Muscle of arm (tissue), 1 donor: ENCODE measurements at regions not wholly inside any gene's neighbourhood (a gene's known extent, or its start where the extent isn't known, plus 50 kb on each side); places are given as distances from the start of the nearest gene placed in this dataset.
"Not testable (repeated sequence)": the region's sequence is repeated elsewhere in the genome, so short reads cannot be mapped to it uniquely, and the experiment has no call there.

Source experiments
- DNase-seq: peaks from one replicate; pipeline ENCODE4 v3.0.0-alpha.2; 2013

GRCh38 chr15:45810201-45810600 is 175.4 kb downstream of the SQOR start:
- no peak for DNase-seq

- DNase-seq, result no peak
These were observed 177.4 kb downstream of the SQOR start for GRCh38 chr15:45812200-45812599.

- not testable (repeated sequence) for DNase-seq
These were observed 182.7 kb downstream of the SQOR start for GRCh38 chr15:45817578-45817977.

GRCh38 chr15:45821390-45821789 is 186.6 kb downstream of the SQOR start:
- no peak for DNase-seq

GRCh38 chr15:45822968-45823367 is 188.1 kb downstream of the SQOR start:
- DNase-seq, result not testable (repeated sequence)

GRCh38 chr15:45827275-45827674 is 192.4 kb downstream of the SQOR start:
- no peak for DNase-seq

- DNase-seq, result no peak
These were observed 192.9 kb downstream of the SQOR start for GRCh38 chr15:45827766-45828165.

- no peak for DNase-seq
These were observed 194.7 kb downstream of the SQOR start for GRCh38 chr15:45829336-45830153.

- no peak for DNase-seq
These were observed 197.0 kb downstream of the SQOR start for GRCh38 chr15:45831787-45832186.

GRCh38 chr15:45834622-45835021 is 199.8 kb downstream of the SQOR start:
- no peak for DNase-seq

- no peak for DNase-seq
These were observed 207.3 kb downstream of the SQOR start for GRCh38 chr15:45842151-45842550.

- no peak for DNase-seq
These were observed 212.8 kb downstream of the SQOR start for GRCh38 chr15:45847645-45848044.

GRCh38 chr15:45849136-45849535 is 214.3 kb downstream of the SQOR start:
- no peak for DNase-seq

- DNase-seq, result no peak
These were observed 219.8 kb downstream of the SQOR start for GRCh38 chr15:45854455-45855202.

GRCh38 chr15:45855210-45855906 is 220.5 kb downstream of the SQOR start:
- no peak for DNase-seq

- DNase-seq, result no peak
These were observed 221.2 kb downstream of the SQOR start for GRCh38 chr15:45855907-45856579.

- no peak for DNase-seq
These were observed 222.5 kb downstream of the SQOR start for GRCh38 chr15:45857291-45857690.

GRCh38 chr15:45858491-45858890 is 223.7 kb downstream of the SQOR start:
- DNase-seq, result no peak

GRCh38 chr15:45862034-45862433 is 227.2 kb downstream of the SQOR start:
- DNase-seq, result no peak

GRCh38 chr15:45863881-45864580 is 229.2 kb downstream of the SQOR start:
- DNase-seq, result no peak

GRCh38 chr15:45866616-45867015 is 231.8 kb downstream of the SQOR start:
- no peak for DNase-seq
